HUES64 (cell line): ENCODE measurements at regions not wholly inside any gene's neighbourhood (a gene's known extent, or its start where the extent isn't known, plus 50 kb on each side); places are given as distances from the start of the nearest gene placed in this dataset.

Experiments
- H3K27ac ChIP-seq: 2 replicates; pipeline ENCODE4 v1.7.0; 2013; ENCODE audit warnings: low read depth, low read length, inconsistent platforms
- H3K27me3 ChIP-seq: 2 replicates; pipeline ENCODE4 v1.6.1; 2013; ENCODE audit warnings: mild to moderate bottlenecking, low read length; ENCODE audit not compliant: insufficient read depth
- H3K36me3 ChIP-seq: 2 replicates; pipeline ENCODE4 v1.6.1; 2013; ENCODE audit warnings: mild to moderate bottlenecking, low read length; ENCODE audit not compliant: insufficient read depth
- H3K4me1 ChIP-seq: 2 replicates; pipeline ENCODE4 v1.6.1; 2013; ENCODE audit warnings: mild to moderate bottlenecking, low read length, moderate library complexity; ENCODE audit not compliant: insufficient read depth
- H3K4me3 ChIP-seq: 2 replicates; pipeline ENCODE4 v1.5.1; 2013; ENCODE audit warnings: mild to moderate bottlenecking, low read length, moderate library complexity
- H3K9ac ChIP-seq: 2 replicates; pipeline ENCODE4 v1.6.1; 2013; ENCODE audit warnings: mild to moderate bottlenecking, low read depth, low read length
- H3K9me3 ChIP-seq: 2 replicates; pipeline ENCODE4 v1.6.1; 2013; ENCODE audit warnings: low read depth, low read length; ENCODE audit not compliant: insufficient read depth
- WGBS: fragments of 150-250, 120-280 bp; methylation state at CpG from one replicate; pipeline ENCODE4 v1.1.7; 2013; ENCODE audit warnings: missing lambda C conversion rate; 5-methylcytosine and 5-hydroxymethylcytosine counted together

DNA sequence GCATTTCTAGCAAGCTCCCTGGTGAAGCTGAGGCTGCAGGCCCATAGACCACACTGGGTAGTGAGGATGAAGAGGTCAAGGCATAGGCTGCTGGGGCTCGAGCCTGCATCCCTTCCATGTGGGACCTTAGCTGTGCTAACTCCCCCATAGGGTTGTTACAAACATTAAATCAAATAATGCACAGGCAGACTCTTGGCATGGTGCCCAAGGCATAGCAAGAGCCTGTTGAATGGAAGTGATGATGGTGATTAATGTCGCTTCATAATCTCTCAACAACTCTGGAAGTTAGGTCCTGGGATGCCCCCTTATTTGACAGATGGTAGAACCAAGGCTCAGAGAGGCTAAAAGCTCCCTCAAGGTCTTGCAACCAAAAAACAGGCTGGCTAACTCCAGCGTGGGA, 283.9 kb upstream of the EEF2KMT start:
- H3K27me3 ChIP-seq, result no peaks in the 10 kb centered on the region
- H3K9me3 ChIP-seq, result no peaks in the 10 kb centered on the region
- WGBS, result 93% methylated on average over 3 of the region's 3 CpGs
- no peaks in the 10 kb centered on the region for H3K4me1 ChIP-seq
- no peak overlapping the region for H3K27ac ChIP-seq
- no peaks in the 10 kb centered on the region for H3K36me3 ChIP-seq
- H3K9ac ChIP-seq, result no peak overlapping the region
- H3K4me3 ChIP-seq, result no peak overlapping the region

DNA sequence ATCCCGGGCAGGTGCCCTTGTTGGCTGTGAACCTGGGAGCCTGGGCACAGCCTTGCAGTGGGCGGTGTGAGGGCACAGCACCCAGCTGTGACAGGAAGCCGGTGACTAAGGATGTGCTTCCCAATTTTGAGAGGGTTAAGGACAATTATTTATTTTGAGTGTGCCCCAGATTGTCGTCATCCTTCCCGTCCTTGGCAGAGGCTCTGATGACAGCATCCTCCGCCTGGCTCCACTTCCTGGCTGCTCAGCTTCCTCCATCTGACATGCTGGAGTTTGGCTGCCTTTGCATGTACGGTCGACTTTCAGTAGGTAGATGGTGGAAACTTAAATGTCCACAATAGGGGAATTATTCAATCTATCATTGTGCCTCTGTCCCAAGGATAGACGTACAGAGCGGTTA, 282.4 kb upstream of the EEF2KMT start:
- H3K27ac ChIP-seq, result no peak overlapping the region
- no peaks in the 10 kb centered on the region for H3K4me1 ChIP-seq
- no peak overlapping the region for H3K4me3 ChIP-seq
- WGBS, result 91% methylated on average over 10 of the region's 10 CpGs
- no peaks in the 10 kb centered on the region for H3K36me3 ChIP-seq
- no peaks in the 10 kb centered on the region for H3K9me3 ChIP-seq
- no peak overlapping the region for H3K9ac ChIP-seq
- no peaks in the 10 kb centered on the region for H3K27me3 ChIP-seq

DNA sequence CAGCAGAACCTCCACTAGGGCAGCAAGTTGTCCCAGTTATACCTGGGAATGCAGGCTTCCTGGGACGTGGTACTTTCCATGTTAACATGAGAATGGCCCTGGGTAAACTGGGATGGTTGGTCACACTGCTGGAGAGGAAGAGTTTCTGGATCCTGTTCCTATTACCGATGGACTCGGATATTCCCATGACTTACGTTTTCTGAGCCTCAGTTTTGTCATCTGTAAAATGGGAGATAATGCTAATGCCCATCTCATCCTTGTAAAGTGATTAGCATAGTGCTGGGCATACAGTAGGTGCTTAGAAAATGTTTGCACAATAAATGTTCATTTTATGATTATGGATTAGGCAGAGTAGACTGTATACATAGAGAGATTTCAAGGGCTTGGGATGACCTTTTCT, 280.9 kb upstream of the EEF2KMT start:
- no peak overlapping the region for H3K4me3 ChIP-seq
- no peak overlapping the region for H3K9ac ChIP-seq
- no peaks in the 10 kb centered on the region for H3K36me3 ChIP-seq
- H3K27me3 ChIP-seq, result no peaks in the 10 kb centered on the region
- H3K27ac ChIP-seq, result no peak overlapping the region
- no peaks in the 10 kb centered on the region for H3K9me3 ChIP-seq
- H3K4me1 ChIP-seq, result no peaks in the 10 kb centered on the region
- 90% methylated on average over 4 of the region's 4 CpGs for WGBS

DNA sequence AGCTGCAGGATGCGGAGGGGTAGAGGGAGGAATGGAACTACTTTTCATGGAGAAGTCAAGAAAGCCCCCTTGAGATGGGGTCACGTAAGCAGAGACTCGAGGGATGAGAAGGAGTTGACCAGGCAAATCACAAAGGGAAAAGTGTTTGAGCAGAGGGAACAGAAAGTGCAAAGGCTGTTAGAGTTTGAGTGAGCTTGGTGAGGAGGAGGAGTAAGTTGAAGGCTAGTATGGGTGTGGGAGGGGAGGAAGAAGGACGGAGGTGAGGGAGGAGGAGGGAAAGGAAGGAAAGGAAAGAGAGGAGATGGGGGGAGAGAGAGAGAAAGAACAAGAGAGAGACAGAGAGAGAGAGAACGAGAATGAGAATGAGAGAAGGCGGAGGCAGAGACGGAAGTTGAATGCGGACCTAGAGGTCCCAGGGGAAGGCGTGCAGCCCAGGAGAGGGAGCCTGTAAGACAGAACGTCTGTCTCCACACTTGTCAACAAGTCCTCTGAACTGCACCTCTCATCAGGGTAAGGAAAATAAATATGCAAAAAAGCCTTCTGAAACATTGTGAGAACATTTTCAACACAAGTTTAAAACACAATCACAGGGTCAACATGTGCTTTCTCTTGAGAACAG, 279.8 kb upstream of the EEF2KMT start:
- H3K9ac ChIP-seq, result no peak overlapping the region
- WGBS, result 71% methylated on average over 10 of the region's 10 CpGs
- H3K4me3 ChIP-seq, result no peak overlapping the region

DNA sequence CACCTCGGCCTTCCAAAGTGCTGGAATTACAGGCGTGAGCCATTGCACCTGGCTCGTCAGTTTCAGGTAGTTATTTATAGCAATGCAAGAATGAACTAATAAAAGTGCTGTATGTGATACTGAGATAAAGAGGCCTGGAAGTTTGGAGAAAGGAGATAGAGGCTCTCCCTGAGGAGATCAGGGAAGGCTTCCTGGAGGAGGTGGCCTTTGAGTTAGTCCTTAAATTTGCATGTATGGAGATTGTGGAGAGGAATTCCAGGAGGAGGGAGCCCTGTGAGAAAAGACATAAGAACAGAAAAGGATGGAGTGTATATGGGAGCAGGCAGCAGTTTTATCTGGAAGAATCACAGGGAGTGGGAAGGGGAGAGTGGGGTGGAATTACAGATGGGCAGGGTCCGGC, 276.6 kb upstream of the EEF2KMT start:
- Histone ChIP-seq H3K4me3 (no peak overlapping the region), H3K27ac (no peak overlapping the region), H3K9me3 (no peaks in the 10 kb centered on the region), H3K36me3 (no peaks in the 10 kb centered on the region), H3K4me1 (no peaks in the 10 kb centered on the region), H3K9ac (no peak overlapping the region), H3K27me3 (no peaks in the 10 kb centered on the region)
- 94% methylated on average over 4 of the region's 4 CpGs for WGBS

More for the DNA sequence above, 279.8 kb upstream of the EEF2KMT start:
- Histone ChIP-seq H3K4me1 (no peaks in the 10 kb centered on the region), H3K9me3 (no peaks in the 10 kb centered on the region), H3K36me3 (no peaks in the 10 kb centered on the region), H3K27me3 (no peaks in the 10 kb centered on the region), H3K27ac (no peak overlapping the region)

DNA sequence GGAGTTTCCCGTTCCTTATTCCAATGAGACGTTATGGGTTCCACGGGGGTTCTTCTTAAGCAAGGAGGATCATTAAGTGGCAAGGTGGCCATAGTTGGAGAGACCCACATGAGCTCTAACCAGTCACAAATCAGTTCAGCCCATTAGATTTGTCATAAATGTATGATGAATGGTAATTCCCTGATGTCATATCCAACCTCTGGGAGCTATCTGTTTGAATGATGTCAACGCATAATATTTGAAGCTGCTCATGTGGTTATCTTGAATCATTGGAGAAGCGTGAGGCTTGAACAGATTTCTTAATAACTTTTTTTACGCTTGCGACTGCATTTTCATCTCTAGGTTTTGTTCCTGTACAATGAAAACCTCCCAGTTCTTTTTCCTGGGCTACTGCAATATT, 270.4 kb upstream of the EEF2KMT start:
- Histone ChIP-seq H3K4me1 (no peaks in the 10 kb centered on the region), H3K4me3 (no peak overlapping the region), H3K27me3 (no peaks in the 10 kb centered on the region), H3K27ac (no peak overlapping the region), H3K36me3 (no peaks in the 10 kb centered on the region), H3K9me3 (no peaks in the 10 kb centered on the region), H3K9ac (no peak overlapping the region)
- 95% methylated on average over 7 of the region's 7 CpGs for WGBS

DNA sequence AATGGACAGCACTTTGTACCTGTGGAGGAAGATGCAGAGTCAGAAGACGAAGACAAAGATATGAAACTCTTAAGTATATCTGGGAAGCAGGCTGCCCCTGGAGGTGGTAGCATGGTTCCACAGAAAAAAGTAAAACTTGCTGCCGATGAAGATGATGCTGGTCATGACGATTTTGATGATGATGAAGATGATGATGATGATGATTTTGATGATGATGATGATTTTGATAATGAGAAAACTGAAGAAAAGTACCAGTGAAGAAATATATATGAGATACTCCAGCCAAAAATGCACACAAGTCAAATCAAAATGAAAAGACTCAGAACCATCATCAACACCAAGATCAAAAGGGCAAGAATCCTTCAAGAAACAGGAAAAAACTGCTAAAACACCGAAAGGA, 268.5 kb upstream of the EEF2KMT start:
- no peak overlapping the region for H3K4me3 ChIP-seq
- H3K36me3 ChIP-seq, result no peaks in the 10 kb centered on the region
- WGBS, result 85% methylated on average over 4 of the region's 4 CpGs
- no peaks in the 10 kb centered on the region for H3K9me3 ChIP-seq
- H3K9ac ChIP-seq, result no peak overlapping the region
- H3K27me3 ChIP-seq, result no peaks in the 10 kb centered on the region
- no peaks in the 10 kb centered on the region for H3K4me1 ChIP-seq
- no peak overlapping the region for H3K27ac ChIP-seq

DNA sequence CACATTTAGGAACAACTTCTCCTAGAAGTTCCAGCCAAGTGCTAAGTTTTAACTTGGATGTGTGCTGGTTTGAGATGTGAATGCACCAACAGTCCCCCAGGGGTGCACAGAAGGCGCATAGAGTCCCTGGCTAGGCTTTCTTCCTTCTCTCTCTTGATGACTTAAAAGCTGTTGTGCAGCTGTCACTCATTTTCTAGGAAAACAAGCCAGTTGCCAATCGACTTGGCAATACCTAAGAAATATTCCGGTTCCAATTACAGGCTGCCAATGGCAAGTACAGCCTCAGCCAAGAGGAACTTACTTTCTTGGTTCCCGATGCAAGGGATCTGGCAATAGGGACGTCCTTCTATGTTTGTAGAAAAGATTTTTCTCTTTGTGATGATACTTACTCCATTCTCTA, 266.6 kb upstream of the EEF2KMT start:
- Histone ChIP-seq H3K9ac (no peak overlapping the region), H3K27ac (no peak overlapping the region), H3K4me1 (no peaks in the 10 kb centered on the region), H3K4me3 (no peak overlapping the region), H3K9me3 (no peaks in the 10 kb centered on the region), H3K36me3 (no peaks in the 10 kb centered on the region), H3K27me3 (no peaks in the 10 kb centered on the region)
- WGBS, result 91% methylated on average over 4 of the region's 5 CpGs

DNA sequence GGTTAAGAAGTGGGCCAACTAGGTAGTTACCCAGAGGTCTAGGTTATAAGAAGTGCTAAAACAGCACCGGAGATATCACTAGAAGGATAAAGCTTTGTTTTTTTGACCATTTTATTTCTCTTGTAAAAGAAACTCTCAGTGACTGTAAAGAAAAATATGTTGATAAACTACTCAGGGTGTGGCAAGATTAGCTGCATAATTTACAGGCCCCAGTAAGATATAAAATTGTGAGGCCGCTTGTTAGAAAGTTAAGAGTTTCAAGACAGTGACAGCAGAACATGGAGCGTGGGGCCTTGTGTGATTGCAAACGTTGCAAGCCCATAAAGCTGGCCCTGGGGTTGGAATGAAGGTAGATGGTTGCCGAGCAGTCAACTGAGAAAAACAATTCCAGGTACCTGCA, 263.7 kb upstream of the EEF2KMT start:
- 87% methylated on average over 5 of the region's 5 CpGs for WGBS
- Histone ChIP-seq H3K36me3 (no peaks in the 10 kb centered on the region), H3K9me3 (no peaks in the 10 kb centered on the region), H3K27ac (no peak overlapping the region), H3K4me1 (no peaks in the 10 kb centered on the region), H3K27me3 (no peaks in the 10 kb centered on the region), H3K4me3 (no peak overlapping the region), H3K9ac (no peak overlapping the region)

DNA sequence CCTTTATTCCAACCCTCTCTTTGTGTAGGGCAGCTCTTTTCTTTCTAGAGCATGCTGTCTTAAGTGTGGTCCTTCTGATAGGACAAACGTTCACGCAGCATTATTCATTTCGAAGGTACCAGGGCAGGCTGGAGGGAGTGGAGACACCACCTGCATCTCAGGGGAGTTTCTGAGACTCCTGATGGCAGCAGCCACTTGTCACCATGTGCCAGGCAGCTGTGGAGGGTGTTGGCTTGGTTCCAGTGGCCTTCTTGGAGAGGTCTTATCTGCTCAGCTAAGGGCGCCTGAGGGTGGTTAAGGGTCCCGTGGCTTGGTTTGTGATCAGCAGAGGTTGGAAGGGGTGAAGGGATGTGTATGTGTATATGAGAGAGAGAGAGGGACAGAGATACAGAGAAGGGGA, 257.1 kb upstream of the EEF2KMT start:
- H3K36me3 ChIP-seq, result no peaks in the 10 kb centered on the region

DNA sequence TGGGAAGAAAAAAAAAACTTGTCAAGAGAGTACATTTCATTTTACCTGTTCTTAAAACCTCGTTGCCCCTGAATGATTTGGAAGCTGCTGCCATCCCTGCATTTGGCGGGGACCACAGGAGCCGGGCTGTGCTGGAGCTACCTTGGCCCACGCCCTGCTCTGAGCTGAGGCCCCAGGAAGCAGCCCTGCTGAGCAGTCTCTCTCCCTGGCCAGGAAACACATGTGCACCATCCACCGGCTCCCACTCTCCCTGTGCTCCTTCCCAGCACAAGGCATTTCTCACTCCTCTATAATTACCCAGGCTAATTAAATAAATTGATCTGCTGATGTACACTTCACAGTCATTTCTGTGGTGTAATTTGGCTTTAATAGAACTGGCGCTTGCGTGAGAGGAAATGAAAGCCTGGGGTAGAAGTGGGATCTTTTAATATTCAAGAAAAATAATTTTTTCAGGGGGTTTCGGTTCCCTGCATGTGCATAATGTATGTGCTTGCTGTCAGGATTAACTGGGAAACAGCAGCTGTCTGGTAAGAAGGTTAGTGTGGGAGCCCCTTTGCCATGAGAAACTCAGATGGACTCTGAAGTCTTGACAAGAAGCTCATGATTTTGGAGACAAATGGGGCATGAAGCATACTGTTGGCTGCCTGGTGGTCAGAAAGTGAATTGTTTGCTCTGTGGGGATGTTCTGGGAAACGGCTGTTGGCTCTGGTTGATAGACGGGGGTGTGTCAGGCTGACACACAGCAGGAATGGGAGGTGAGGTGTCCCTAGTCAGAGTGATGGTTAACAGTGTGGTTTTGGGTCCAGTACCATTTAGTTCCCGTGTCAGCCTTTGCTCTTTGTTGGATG, 252.3 kb upstream of the EEF2KMT start:
- no peak overlapping the region for H3K9ac ChIP-seq
- no peak overlapping the region for H3K4me3 ChIP-seq
- H3K9me3 ChIP-seq, result no peaks in the 10 kb centered on the region
- H3K4me1 ChIP-seq, result peaks cover 6% of the 10 kb centered on the region; the same call in 1 of the 2 replicates
- H3K27ac ChIP-seq, result no peak overlapping the region
- no peaks in the 10 kb centered on the region for H3K36me3 ChIP-seq
- 77% methylated on average over 11 of the region's 11 CpGs for WGBS
- no peaks in the 10 kb centered on the region for H3K27me3 ChIP-seq

More for the DNA sequence above, 257.1 kb upstream of the EEF2KMT start:
- H3K27ac ChIP-seq, result no peak overlapping the region
- H3K27me3 ChIP-seq, result no peaks in the 10 kb centered on the region
- H3K4me3 ChIP-seq, result no peak overlapping the region
- 94% methylated on average over 5 of the region's 5 CpGs for WGBS
- no peaks in the 10 kb centered on the region for H3K9me3 ChIP-seq
- H3K9ac ChIP-seq, result no peak overlapping the region
- peaks cover 4% of the 10 kb centered on the region; the same call in 1 of the 2 replicates for H3K4me1 ChIP-seq
